Lower lobe of right lung (tissue), 2 donors: ENCODE measurements at regions not wholly inside any gene's neighbourhood (a gene's known extent, or its start where the extent isn't known, plus 50 kb on each side); places are given as distances from the start of the nearest gene placed in this dataset.

ENCODE experiments used
- ATAC-seq, 2 donors: fragments of 200-7000 bp; cut with Tn5 transposase; one replicate each; pipeline ENCODE4 v1.9.1; 2020 to 2022; ENCODE audit warnings: mild to moderate bottlenecking in 2 of 2, moderate library complexity in 2 of 2
- DNase-seq: peaks from one replicate; pipeline ENCODE4 v3.0.0-alpha.2; 2020
- H3K27ac ChIP-seq: fragments of 200-600 bp; one replicate; pipeline ENCODE4 v1.8.0; 2022
- H3K27me3 ChIP-seq: fragments of 200-600 bp; one replicate; pipeline ENCODE4 v1.8.0; 2022; ENCODE audit warnings: low read depth
- H3K36me3 ChIP-seq: fragments of 200-600 bp; one replicate; pipeline ENCODE4 v1.8.0; 2022; ENCODE audit warnings: mild to moderate bottlenecking
- H3K4me1 ChIP-seq: fragments of 200-600 bp; one replicate; pipeline ENCODE4 v1.8.0; 2022
- H3K4me3 ChIP-seq: fragments of 200-600 bp; one replicate; pipeline ENCODE4 v1.8.0; 2022; ENCODE audit warnings: mild to moderate bottlenecking
- H3K9me3 ChIP-seq: fragments of 200-600 bp; one replicate; pipeline ENCODE4 v1.8.0; 2022
- intact Hi-C: fragments of 100-400 bp; cut with DNase I; formaldehyde crosslinking; loops from one replicate; pipeline ENCODE4 v1.11.0; 2022
- TF ChIP-seq, protein P1 (sequence below): fragments of 200-600 bp; IDR thresholded peaks from one replicate; pipeline ENCODE4 v1.8.0; 2022; ENCODE audit warnings: antibody characterized with exemption, mild to moderate bottlenecking
- donor health status: DM: no; HTN: yes; CAD: no; lungs with severe emphysema.

DNA sequence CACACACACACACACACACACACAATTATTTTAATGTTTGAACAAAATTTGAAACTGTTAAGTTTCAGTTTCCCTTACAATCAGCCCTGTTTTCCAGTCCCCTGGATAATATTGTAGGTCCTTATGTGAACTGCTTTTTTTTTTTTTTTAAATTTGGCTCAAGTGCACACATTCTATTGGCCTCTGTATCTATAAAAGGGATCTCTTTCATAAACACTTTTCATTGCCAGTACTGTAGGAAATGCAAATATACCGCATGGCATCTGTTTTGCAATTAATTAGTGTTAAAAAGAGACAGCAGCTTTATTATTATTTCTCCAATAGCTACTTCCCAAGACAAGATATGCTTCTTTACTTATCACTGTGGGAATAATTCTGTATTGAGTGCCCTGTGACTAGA is 738.7 kb downstream of the EPHA4 start:
- Histone ChIP-seq H3K4me1 (no peaks in the 10 kb centered on the region), H3K36me3 (no peaks in the 10 kb centered on the region), H3K4me3 (no peak overlapping the region), H3K9me3 (no peaks in the 10 kb centered on the region), H3K27ac (no peak overlapping the region), H3K27me3 (no peaks in the 10 kb centered on the region)
- intact Hi-C loops: no loop called here
- TF ChIP-seq, protein P1, sequence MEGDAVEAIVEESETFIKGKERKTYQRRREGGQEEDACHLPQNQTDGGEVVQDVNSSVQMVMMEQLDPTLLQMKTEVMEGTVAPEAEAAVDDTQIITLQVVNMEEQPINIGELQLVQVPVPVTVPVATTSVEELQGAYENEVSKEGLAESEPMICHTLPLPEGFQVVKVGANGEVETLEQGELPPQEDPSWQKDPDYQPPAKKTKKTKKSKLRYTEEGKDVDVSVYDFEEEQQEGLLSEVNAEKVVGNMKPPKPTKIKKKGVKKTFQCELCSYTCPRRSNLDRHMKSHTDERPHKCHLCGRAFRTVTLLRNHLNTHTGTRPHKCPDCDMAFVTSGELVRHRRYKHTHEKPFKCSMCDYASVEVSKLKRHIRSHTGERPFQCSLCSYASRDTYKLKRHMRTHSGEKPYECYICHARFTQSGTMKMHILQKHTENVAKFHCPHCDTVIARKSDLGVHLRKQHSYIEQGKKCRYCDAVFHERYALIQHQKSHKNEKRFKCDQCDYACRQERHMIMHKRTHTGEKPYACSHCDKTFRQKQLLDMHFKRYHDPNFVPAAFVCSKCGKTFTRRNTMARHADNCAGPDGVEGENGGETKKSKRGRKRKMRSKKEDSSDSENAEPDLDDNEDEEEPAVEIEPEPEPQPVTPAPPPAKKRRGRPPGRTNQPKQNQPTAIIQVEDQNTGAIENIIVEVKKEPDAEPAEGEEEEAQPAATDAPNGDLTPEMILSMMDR: no peak
- ATAC-seq (no peak), DNase-seq (no peak)

DNA sequence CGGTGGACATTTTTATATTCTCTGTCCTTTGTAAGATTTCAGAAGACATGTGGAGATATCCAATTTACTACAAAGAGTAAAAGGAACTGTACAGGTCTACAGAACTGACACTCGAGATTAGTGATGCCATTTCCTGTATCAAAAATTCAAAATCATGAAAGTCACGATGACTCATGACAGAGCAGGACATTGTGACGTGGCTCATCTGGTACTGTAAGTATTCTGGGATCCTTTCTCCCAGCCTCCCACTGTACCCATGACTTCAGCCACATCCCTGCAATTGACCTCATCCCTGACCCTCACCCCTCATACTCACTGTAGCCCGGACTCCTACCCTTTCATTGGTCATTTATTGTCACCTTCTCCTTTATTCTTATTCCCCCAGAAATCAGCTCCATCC is 736.5 kb downstream of the EPHA4 start:
- Histone ChIP-seq H3K27ac (no peak overlapping the region), H3K4me1 (no peaks in the 10 kb centered on the region), H3K4me3 (no peak overlapping the region), H3K27me3 (no peaks in the 10 kb centered on the region), H3K9me3 (no peaks in the 10 kb centered on the region), H3K36me3 (no peaks in the 10 kb centered on the region)
- intact Hi-C loops: no loop called here
- TF ChIP-seq, protein P1: no peak
- DNase-seq: no peak
- no peak for ATAC-seq

DNA sequence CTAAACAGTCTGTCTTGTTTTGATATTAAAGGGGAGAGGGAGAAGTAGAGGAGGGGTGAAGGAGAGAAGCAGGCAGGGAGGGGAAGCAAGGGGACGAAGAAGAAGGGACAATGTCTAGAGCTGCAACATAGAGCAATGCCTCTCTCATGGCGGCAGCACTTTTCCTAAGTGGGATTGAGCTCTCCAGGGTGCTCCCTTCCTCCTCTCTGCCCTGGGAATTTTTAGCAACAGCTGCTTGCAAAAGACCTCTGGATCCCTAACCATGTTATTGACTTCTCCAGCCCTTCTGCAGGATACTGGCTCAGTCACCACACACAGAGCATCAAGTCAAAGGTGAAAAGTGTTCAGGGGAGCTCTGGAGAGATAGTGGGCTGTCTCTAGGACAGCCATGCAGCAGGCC is 734.9 kb downstream of the EPHA4 start:
- ATAC-seq (no peak), DNase-seq (no peak)
- TF ChIP-seq, protein P1: no peak
- Histone ChIP-seq H3K9me3 (no peaks in the 10 kb centered on the region), H3K36me3 (no peaks in the 10 kb centered on the region), H3K4me1 (no peaks in the 10 kb centered on the region), H3K27me3 (no peaks in the 10 kb centered on the region), H3K27ac (no peak overlapping the region), H3K4me3 (no peak overlapping the region)
- intact Hi-C loops: no loop called here

DNA sequence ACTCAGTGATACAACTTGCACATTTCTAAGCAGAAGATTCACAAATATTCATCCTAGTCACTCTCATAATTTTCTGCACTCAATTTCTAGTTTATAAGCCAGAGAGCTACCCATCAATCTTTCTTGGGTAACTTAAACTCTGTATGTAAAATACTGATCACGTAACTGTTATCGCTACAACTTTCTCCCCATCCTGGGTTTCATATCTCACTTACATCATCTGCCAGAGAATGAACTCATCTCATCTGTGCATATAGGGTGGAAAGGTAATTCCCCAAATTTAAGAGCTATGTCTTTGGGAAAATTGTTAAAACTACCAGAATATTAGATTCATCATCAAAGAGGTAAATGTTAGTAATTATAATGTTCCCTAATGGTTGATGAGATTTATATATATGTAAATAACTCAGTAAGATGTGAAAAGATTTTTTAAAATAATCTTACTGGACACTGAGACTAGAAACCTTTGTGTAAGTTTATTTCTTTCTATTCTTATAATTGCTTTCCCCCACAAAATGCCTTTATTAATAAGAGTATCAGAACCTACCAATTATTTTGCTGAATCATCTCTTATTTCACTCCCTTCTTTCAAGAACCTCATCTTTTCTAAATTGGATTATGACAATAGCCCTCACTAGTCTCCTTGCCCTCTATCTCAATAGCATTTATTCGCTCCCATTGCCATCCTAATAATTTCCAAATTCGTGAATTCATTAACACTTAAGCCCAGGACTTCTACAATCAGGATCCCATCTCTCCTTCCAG is 729.0 kb downstream of the EPHA4 start:
- DNase-seq (no peak), ATAC-seq (no peak)
- Histone ChIP-seq H3K9me3 (no peaks in the 10 kb centered on the region), H3K36me3 (no peaks in the 10 kb centered on the region), H3K27me3 (no peaks in the 10 kb centered on the region), H3K4me1 (no peaks in the 10 kb centered on the region), H3K4me3 (no peak overlapping the region), H3K27ac (no peak overlapping the region)
- intact Hi-C loops: no loop called here
- TF ChIP-seq, protein P1: no peak

DNA sequence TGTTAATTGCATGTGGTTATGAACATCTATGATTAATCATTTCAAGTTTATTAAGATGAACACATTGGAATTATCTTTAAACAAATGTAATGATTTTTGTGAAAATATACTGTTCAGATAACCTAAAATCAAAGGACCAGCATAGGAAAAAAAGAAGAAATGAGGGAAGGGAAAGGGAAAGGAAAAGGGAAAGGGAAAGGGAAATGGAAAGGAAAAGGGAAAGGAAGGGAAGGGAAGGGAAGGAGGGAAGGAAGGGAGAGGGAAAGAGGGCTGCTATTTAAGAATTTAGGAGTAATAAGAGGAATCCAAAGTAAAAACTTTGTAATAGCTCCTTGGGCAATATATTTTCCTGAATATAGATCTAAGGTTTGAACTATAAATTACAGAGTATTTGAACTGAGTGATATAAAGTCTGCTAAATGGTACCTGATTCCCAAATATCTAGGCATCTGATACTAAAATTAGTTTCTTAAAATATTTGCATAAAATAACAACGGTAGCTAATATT is 726.3 kb downstream of the EPHA4 start:
- Histone ChIP-seq H3K27ac (no peak overlapping the region), H3K36me3 (no peaks in the 10 kb centered on the region), H3K9me3 (no peaks in the 10 kb centered on the region), H3K4me1 (no peaks in the 10 kb centered on the region), H3K4me3 (no peak overlapping the region), H3K27me3 (no peaks in the 10 kb centered on the region)
- intact Hi-C loops: no loop called here
- DNase-seq (no peak), ATAC-seq (no peak)
- TF ChIP-seq, protein P1: no peak
